ENCODE measurements at regions not wholly inside any gene's neighbourhood (a gene's known extent, or its start where the extent isn't known, plus 50 kb on each side); places are given as distances from the start of the nearest gene placed in this dataset.
"Not testable (repeated sequence)": the region's sequence is repeated elsewhere in the genome, so short reads cannot be mapped to it uniquely, and the experiment has no call there.

- DNase-seq = not testable (repeated sequence)
Measured at GRCh38 chr4:126930059-126930458, 702.7 kb upstream of the INTU start.

GRCh38 chr4:126935801-126936200 lies 697.0 kb upstream of the INTU start:
- DNase-seq (no peak), ATAC-seq (no peak)
- H3K4me1 Mint-ChIP-seq (ENCODE audit: low read depth) = no peaks in the 10 kb centered on the region
- H3K4me3 Mint-ChIP-seq = no peak overlapping the region
- H3K27me3 Mint-ChIP-seq (ENCODE audit: low read depth) = no peaks in the 10 kb centered on the region
- peaks cover 5% of the 10 kb centered on the region for H3K9me3 Mint-ChIP-seq
- no peaks in the 10 kb centered on the region for H3K36me3 Mint-ChIP-seq (ENCODE audit: insufficient read depth)

More at GRCh38 chr4:126930059-126930458, 702.7 kb upstream of the INTU start:
- ATAC-seq; H3K9me3 Mint-ChIP-seq; H3K36me3 Mint-ChIP-seq (ENCODE audit: insufficient read depth); H3K4me1 Mint-ChIP-seq (ENCODE audit: low read depth); H3K4me3 Mint-ChIP-seq; H3K27me3 Mint-ChIP-seq (ENCODE audit: low read depth): not testable (repeated sequence)

- Mint-ChIP-seq H3K9me3 (peaks cover 8% of the 10 kb centered on the region), H3K36me3 (ENCODE audit: insufficient read depth) (no peaks in the 10 kb centered on the region), H3K4me1 (ENCODE audit: low read depth) (no peaks in the 10 kb centered on the region), H3K27me3 (ENCODE audit: low read depth) (no peaks in the 10 kb centered on the region), H3K4me3 (no peak overlapping the region)
- DNase-seq (no peak), ATAC-seq (no peak)
Measured at GRCh38 chr4:126937342-126937741, 695.4 kb upstream of the INTU start.

DNA sequence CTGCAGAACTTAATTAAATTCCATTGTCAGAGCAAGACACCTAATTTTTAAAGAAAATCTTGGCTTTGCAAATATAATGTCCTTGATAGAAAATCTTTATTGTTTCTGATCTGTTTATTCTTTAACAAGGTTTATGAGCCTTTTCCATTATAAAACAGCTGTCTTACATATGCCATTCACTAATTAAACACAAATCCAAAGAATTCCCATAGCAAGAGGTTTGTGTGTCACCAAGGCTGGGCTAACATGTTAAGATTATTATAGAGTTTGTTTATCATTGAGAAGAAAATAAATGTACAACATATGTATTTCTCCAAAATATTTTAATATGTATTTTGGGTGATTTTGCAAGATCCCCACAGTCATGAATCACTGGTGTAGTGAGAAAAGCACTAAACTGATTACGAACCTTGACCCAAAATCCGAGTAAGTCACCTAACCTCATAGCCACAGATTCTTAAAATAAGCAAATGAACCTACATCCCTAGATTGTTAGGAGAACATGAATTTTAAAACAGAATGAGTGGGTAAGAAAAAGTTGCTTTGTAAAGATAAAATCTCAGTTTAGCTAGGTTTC lies 694.8 kb upstream of the INTU start:
- Mint-ChIP-seq H3K9me3 (peaks cover 8% of the 10 kb centered on the region), H3K4me1 (ENCODE audit: low read depth) (no peaks in the 10 kb centered on the region), H3K36me3 (ENCODE audit: insufficient read depth) (no peaks in the 10 kb centered on the region), H3K27me3 (ENCODE audit: low read depth) (no peaks in the 10 kb centered on the region), H3K4me3 (no peak overlapping the region)
- DNase-seq = no peak
- no peak for ATAC-seq

DNA sequence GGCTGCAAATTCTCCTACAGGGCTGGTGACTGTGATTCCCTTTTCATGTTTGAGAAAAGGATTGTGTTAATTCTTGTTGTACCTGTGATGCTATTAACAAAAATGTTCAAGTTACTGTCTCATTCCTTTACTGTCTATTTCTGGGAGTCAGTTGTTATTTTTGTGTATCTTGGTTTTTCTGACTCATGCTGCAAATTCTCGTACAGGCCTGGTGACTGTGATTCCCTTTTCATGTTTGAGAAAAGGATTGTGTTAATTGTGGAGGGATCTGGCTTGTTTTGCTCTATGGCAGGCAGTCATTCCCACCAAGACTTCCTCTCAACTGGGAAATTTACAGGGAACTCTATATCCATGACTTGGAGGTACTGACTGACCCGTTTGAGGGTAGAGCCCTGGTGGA lies 693.4 kb upstream of the INTU start:
- DNase-seq = no peak
- H3K4me1 Mint-ChIP-seq (ENCODE audit: low read depth) = no peaks in the 10 kb centered on the region
- H3K27me3 Mint-ChIP-seq (ENCODE audit: low read depth) = no peaks in the 10 kb centered on the region
- H3K36me3 Mint-ChIP-seq (ENCODE audit: insufficient read depth) = no peaks in the 10 kb centered on the region
- no peak for ATAC-seq
- H3K9me3 Mint-ChIP-seq = peaks cover 8% of the 10 kb centered on the region
- H3K4me3 Mint-ChIP-seq = no peak overlapping the region

DNA sequence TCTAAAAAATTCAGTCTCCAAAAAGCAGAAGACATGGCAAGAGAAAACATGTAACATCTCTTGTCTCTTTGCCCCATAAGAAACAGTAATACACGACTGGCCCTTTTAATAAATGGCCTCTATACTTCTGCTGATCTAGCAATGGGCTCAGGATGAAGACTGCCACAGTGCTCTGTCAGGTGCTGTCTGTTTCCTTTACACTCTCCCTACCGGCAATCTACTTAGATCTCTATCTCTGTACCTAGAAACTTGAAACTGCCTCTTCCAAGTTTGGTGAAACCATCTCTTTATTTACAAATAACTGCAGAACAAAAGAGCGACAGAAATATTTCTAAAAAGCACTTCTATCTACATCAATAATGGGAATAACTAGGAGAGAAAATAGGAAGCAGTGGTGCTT lies 685.2 kb upstream of the INTU start:
- Mint-ChIP-seq H3K4me1 (ENCODE audit: low read depth) (no peaks in the 10 kb centered on the region), H3K9me3 (peaks cover 11% of the 10 kb centered on the region), H3K4me3 (no peak overlapping the region), H3K27me3 (ENCODE audit: low read depth) (no peaks in the 10 kb centered on the region), H3K36me3 (ENCODE audit: insufficient read depth) (no peaks in the 10 kb centered on the region)
- no peak for DNase-seq
- no peak for ATAC-seq

- DNase-seq (no peak), ATAC-seq (no peak)
- Mint-ChIP-seq H3K4me3 (no peak overlapping the region), H3K27me3 (ENCODE audit: low read depth) (no peaks in the 10 kb centered on the region), H3K4me1 (ENCODE audit: low read depth) (no peaks in the 10 kb centered on the region), H3K36me3 (ENCODE audit: insufficient read depth) (no peaks in the 10 kb centered on the region), H3K9me3 (peaks cover 5% of the 10 kb centered on the region)
Measured at GRCh38 chr4:126954537-126955291, 678.0 kb upstream of the INTU start.

DNA sequence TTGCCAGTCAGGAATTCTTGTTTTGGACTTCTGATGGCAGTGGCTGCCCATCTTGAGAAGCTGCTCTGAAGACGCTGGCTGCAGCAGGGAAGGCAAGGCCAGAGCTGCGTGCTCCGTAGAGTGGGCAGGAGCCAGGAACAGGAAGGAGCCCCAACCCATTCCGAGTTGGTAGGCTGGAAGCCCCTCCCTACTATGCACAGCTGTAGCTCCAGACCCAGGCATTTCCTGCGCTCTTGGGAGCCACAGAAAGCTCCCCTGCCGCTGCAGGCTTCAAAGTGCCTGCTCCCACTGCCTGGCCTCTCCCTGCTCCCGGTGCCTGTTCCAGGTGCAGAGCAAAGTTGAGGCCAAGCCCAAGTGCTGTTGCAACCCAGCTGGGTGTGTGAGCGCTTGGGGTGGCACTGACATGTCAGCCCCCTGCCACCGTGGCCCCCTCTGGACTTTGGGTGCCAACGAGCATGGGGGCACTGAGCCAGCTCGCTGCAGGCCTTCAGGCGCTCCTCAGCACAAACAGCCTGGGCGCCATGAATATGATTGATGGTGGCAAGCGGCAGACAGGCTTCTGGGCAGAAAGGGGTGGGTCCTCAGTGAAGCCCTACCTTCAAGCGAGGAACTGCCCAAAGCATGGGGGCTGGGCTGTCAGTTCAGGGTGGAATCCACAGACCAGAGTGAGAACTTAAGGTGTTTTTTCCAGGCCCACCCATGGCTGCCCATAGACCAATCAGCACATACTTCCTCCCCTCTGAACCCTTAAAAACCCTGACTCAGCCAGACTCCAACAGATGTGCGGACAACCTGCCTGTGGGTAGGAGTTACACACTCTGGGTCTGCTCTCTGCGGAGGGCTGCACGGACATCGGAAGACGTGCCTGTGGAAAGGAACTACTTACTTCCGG lies 677.2 kb upstream of the INTU start:
- DNase-seq (no peak), ATAC-seq (no peak)
- Mint-ChIP-seq H3K27me3 (ENCODE audit: low read depth) (no peaks in the 10 kb centered on the region), H3K4me1 (ENCODE audit: low read depth) (no peaks in the 10 kb centered on the region), H3K4me3 (no peak overlapping the region), H3K36me3 (ENCODE audit: insufficient read depth) (no peaks in the 10 kb centered on the region), H3K9me3 (peaks cover 5% of the 10 kb centered on the region)

DNA sequence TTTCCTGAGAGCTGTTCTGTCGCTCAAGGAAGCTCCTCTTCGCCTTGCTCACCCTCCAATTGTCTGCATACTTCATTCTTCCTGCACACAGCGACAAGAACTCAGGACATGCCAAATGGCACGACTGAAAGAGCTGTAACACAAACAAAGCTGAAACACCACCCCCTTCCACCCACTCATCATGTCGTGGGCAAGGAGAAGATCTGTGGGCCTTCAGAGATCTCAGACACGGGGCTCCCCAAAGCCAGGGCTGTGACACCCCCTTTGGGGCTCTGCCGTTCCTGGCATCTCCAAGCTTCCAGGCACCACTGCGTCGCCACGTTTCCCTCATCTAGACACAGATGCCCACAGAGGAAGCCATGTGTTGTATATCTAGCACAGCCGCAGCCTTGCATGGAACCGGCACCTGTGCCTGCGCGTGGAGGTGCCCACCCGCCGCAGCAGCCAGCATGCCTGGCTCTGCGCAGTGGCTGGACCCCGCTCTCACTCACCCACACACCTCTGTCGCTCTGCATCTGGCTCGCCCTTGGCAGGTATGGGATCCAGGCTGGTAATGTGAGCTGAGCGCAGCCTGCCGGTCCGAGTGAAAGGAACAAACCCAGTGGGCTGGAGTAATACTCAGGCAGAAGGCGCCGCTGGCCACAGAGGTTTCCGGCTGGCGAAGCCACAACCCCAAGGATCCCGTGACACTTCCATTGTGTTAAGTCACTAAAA lies 676.4 kb upstream of the INTU start:
- Mint-ChIP-seq H3K4me3 (no peak overlapping the region), H3K4me1 (ENCODE audit: low read depth) (no peaks in the 10 kb centered on the region), H3K9me3 (peaks cover 5% of the 10 kb centered on the region), H3K27me3 (ENCODE audit: low read depth) (no peaks in the 10 kb centered on the region), H3K36me3 (ENCODE audit: insufficient read depth) (no peaks in the 10 kb centered on the region)
- no peak for DNase-seq
- no peak for ATAC-seq

- ATAC-seq = no peak
- Mint-ChIP-seq H3K9me3 (no peaks in the 10 kb centered on the region), H3K27me3 (ENCODE audit: low read depth) (no peaks in the 10 kb centered on the region), H3K36me3 (ENCODE audit: insufficient read depth) (no peaks in the 10 kb centered on the region), H3K4me3 (no peak overlapping the region), H3K4me1 (ENCODE audit: low read depth) (no peaks in the 10 kb centered on the region)
- no peak for DNase-seq
Measured at GRCh38 chr4:126957556-126957955, 675.2 kb upstream of the INTU start.

- DNase-seq = no peak
- no peaks in the 10 kb centered on the region for H3K36me3 Mint-ChIP-seq (ENCODE audit: insufficient read depth)
- no peaks in the 10 kb centered on the region for H3K4me1 Mint-ChIP-seq (ENCODE audit: low read depth)
- no peaks in the 10 kb centered on the region for H3K27me3 Mint-ChIP-seq (ENCODE audit: low read depth)
- H3K4me3 Mint-ChIP-seq = no peak overlapping the region
- ATAC-seq = no peak
- H3K9me3 Mint-ChIP-seq = no peaks in the 10 kb centered on the region
Measured at GRCh38 chr4:126957987-126958386, 674.8 kb upstream of the INTU start.

- no peaks in the 10 kb centered on the region for H3K4me1 Mint-ChIP-seq (ENCODE audit: low read depth)
Measured at GRCh38 chr4:126958482-126958881, 674.3 kb upstream of the INTU start.

GRCh38 chr4:126959056-126959745 lies 673.6 kb upstream of the INTU start:
- DNase-seq = no peak

More at GRCh38 chr4:126958482-126958881, 674.3 kb upstream of the INTU start:
- Mint-ChIP-seq H3K9me3 (no peaks in the 10 kb centered on the region), H3K27me3 (ENCODE audit: low read depth) (no peaks in the 10 kb centered on the region), H3K4me3 (no peak overlapping the region), H3K36me3 (ENCODE audit: insufficient read depth) (no peaks in the 10 kb centered on the region)
- DNase-seq (no peak), ATAC-seq (no peak)

GRCh38 chr4:126960760-126961159 lies 672.0 kb upstream of the INTU start:
- H3K4me3 Mint-ChIP-seq = no peak overlapping the region
- no peaks in the 10 kb centered on the region for H3K27me3 Mint-ChIP-seq (ENCODE audit: low read depth)
- DNase-seq = no peak

More at GRCh38 chr4:126959056-126959745, 673.6 kb upstream of the INTU start:
- Mint-ChIP-seq H3K9me3 (no peaks in the 10 kb centered on the region), H3K27me3 (ENCODE audit: low read depth) (no peaks in the 10 kb centered on the region), H3K4me3 (no peak overlapping the region), H3K4me1 (ENCODE audit: low read depth) (no peaks in the 10 kb centered on the region), H3K36me3 (ENCODE audit: insufficient read depth) (no peaks in the 10 kb centered on the region)
- ATAC-seq = no peak

More at GRCh38 chr4:126960760-126961159, 672.0 kb upstream of the INTU start:
- Mint-ChIP-seq H3K9me3 (no peaks in the 10 kb centered on the region), H3K36me3 (ENCODE audit: insufficient read depth) (no peaks in the 10 kb centered on the region), H3K4me1 (ENCODE audit: low read depth) (no peaks in the 10 kb centered on the region)
- no peak for ATAC-seq
